Osteocyte (in vitro differentiated cells): ENCODE measurements at regions not wholly inside any gene's neighbourhood (a gene's known extent, or its start where the extent isn't known, plus 50 kb on each side); places are given as distances from the start of the nearest gene placed in this dataset.

Experiments
- DNase-seq: peaks from one replicate; pipeline ENCODE4 v3.0.0; 2021; ENCODE audit warnings: mixed read lengths; ENCODE audit not compliant: unreplicated experiment; ENCODE audit errors: extremely low spot score
- H3K27ac Mint-ChIP-seq: one replicate; pipeline ENCODE4 v1.8.0; 2021; ENCODE audit warnings: mild to moderate bottlenecking, mixed read lengths; ENCODE audit not compliant: unreplicated experiment
- H3K27me3 Mint-ChIP-seq: one replicate; pipeline ENCODE4 v1.8.0; 2021; ENCODE audit warnings: mixed read lengths; ENCODE audit not compliant: unreplicated experiment
- H3K36me3 Mint-ChIP-seq: one replicate; pipeline ENCODE4 v1.8.0; 2021; ENCODE audit warnings: mixed read lengths; ENCODE audit not compliant: unreplicated experiment
- H3K4me1 Mint-ChIP-seq: one replicate; pipeline ENCODE4 v1.8.0; 2021; ENCODE audit warnings: mixed read lengths; ENCODE audit not compliant: unreplicated experiment
- H3K4me3 Mint-ChIP-seq: one replicate; pipeline ENCODE4 v1.8.0; 2021; ENCODE audit warnings: mild to moderate bottlenecking, moderate library complexity, mixed read lengths; ENCODE audit not compliant: unreplicated experiment
- H3K9me3 Mint-ChIP-seq: one replicate; pipeline ENCODE4 v1.8.0; 2021; ENCODE audit warnings: mixed read lengths; ENCODE audit not compliant: unreplicated experiment
- TF ChIP-seq, protein P1 (sequence below): fragments of 200-600 bp; sonication (generic); IDR thresholded peaks from 2 replicates; pipeline ENCODE4 v1.5.0; 2021; ENCODE audit warnings: antibody characterized with exemption, mild to moderate bottlenecking, moderate library complexity

DNA sequence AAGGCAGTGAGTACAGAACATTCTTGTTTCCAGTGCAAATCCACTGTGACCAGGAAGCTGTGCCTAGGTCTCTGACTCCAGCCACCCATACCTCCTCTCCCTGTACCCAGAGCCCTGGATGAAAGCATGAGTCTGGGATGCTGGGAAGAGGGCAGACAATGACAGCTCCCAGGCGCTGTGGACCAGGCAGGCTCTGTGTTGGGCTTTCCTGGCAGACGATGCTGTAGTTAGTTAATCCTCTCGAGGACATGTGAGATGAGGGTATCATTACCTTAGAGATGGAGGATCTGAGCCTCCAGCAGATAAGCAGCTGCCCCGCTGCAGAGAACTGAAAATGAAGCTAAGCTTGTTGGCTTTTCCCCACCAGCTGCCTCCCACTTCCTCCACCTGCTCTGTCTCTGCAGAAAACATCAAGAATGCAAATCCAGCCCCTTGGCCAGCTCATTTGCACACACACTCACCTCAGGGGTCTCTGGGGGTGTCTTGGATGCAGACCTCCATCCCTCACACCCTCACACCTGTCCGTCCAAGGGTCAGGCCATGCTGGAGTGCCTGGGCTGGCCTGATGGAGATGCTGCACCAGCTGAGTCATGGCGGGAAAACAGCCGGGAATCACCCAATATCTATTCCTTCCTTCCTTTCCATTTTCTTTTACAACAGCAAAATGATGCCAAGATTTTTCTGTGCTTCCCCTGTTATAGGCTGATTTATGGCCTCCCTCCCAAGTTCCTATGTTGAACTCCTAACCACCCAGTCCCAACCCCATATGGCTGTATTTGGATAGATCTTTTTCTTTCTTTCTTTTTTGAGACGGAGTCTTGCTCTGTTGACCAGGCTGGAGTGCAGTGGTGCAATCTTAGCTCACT is 94.9 kb upstream of the SEPTIN5 start:
- Mint-ChIP-seq H3K4me3 (no peak overlapping the region), H3K4me1 (peaks cover 2% of the 10 kb centered on the region), H3K27me3 (peaks cover 45% of the 10 kb centered on the region), H3K36me3 (no peaks in the 10 kb centered on the region), H3K27ac (no peak overlapping the region), H3K9me3 (no peaks in the 10 kb centered on the region)
- DNase-seq = no peak
- TF ChIP-seq, protein P1, sequence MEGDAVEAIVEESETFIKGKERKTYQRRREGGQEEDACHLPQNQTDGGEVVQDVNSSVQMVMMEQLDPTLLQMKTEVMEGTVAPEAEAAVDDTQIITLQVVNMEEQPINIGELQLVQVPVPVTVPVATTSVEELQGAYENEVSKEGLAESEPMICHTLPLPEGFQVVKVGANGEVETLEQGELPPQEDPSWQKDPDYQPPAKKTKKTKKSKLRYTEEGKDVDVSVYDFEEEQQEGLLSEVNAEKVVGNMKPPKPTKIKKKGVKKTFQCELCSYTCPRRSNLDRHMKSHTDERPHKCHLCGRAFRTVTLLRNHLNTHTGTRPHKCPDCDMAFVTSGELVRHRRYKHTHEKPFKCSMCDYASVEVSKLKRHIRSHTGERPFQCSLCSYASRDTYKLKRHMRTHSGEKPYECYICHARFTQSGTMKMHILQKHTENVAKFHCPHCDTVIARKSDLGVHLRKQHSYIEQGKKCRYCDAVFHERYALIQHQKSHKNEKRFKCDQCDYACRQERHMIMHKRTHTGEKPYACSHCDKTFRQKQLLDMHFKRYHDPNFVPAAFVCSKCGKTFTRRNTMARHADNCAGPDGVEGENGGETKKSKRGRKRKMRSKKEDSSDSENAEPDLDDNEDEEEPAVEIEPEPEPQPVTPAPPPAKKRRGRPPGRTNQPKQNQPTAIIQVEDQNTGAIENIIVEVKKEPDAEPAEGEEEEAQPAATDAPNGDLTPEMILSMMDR = no peak

DNA sequence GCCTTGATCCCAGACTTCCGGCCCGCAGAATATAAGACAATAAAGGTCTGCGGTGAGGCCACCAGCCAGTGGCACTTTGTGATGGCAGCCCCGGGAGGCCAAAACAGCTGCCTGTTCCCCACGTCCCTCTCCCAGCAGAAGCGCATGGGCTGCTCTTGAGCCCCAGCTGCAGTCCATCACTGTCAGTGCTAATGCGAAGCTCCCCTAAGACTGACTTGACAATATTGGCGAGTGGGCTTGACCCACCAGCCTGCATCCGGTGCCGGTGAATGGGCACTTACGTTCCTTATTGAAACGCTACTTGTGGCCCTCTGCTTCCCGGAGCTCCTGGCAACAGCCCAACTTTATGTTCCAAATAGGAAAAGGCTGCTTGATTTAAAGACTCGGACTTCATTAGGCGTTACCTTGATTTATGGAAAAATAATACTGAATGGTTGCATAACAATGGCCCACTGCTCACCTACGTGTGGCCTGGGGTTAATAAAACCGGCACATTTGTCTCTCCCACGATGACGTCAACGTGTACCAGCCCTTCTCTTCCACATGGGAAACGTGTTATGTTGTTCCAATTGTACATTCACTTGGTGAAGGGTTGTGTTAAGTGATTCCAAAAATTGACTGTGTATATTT is 93.4 kb upstream of the SEPTIN5 start:
- Mint-ChIP-seq H3K4me1 (peaks cover 2% of the 10 kb centered on the region), H3K27me3 (peaks cover 36% of the 10 kb centered on the region), H3K27ac (no peak overlapping the region), H3K4me3 (no peak overlapping the region), H3K9me3 (no peaks in the 10 kb centered on the region), H3K36me3 (no peaks in the 10 kb centered on the region)
- DNase-seq = no peak
- TF ChIP-seq, protein P1 = no peak

DNA sequence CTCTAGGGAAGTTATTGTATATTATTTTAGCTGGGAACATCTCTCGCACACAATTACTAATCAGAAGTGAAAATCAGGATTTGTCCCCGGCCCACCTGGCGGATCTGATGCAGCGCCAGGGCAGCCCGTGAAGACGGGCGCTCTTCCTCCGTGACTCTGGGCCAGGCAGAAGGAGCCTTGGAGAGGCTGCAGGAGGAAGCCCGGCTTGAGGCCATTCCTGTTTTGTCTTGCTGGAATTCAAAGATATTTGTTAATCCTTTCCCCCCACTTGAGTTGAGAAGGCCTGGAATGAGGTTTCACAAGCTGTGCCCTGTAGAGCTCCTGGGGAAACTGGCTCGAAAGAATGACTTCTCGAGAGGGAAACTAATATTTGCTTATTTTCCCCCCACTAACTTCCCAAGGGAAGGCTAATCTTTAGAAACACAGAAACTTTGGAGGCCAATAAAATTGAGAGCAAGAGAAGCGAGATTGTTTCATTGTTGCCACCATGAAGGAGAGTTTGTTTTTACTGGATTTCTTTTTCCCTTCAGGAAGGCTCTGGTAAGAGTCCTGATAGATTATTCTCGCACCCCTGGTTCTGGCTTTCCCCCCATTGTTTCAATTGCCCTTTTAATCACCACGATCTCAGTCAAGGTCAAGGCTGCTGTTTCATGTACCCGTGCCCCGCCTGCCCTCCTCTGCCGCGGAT is 92.8 kb upstream of the SEPTIN5 start:
- Mint-ChIP-seq H3K9me3 (no peaks in the 10 kb centered on the region), H3K27ac (no peak overlapping the region), H3K36me3 (no peaks in the 10 kb centered on the region), H3K4me3 (no peak overlapping the region), H3K4me1 (peaks cover 2% of the 10 kb centered on the region), H3K27me3 (peaks cover 38% of the 10 kb centered on the region)
- TF ChIP-seq, protein P1 = no peak
- no peak for DNase-seq

DNA sequence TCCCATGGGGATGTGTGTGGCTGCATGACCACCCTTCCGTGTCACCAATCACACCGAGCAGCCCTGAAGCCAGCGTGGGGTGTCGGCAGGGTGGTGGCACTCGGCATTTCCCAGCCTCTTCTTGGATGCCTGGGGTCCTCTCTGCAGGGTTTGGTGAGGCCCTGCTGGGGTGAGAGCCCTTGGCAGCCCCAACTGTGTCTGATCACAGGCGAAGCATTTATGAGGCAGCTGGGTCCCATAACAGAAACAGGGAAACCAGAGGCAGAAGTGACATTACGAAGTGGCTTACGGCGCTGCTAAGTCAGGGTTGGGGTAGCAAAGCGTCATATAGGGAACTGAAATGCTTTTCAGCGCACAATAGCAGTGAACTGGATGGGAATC is 92.3 kb upstream of the SEPTIN5 start:
- H3K36me3 Mint-ChIP-seq = no peaks in the 10 kb centered on the region
- no peaks in the 10 kb centered on the region for H3K9me3 Mint-ChIP-seq
- H3K4me3 Mint-ChIP-seq = no peak overlapping the region
- no peak for DNase-seq
- no peak overlapping the region for H3K27ac Mint-ChIP-seq
- H3K27me3 Mint-ChIP-seq = peaks cover 34% of the 10 kb centered on the region
- TF ChIP-seq, protein P1 = no peak
- peaks cover 2% of the 10 kb centered on the region for H3K4me1 Mint-ChIP-seq
